Smooth muscle cell (in vitro differentiated cells): ENCODE measurements at regions not wholly inside any gene's neighbourhood (a gene's known extent, or its start where the extent isn't known, plus 50 kb on each side); places are given as distances from the start of the nearest gene placed in this dataset.

Source experiments
- DNase-seq: peaks from one replicate; lab custom pipeline; 2025; ENCODE audit not compliant: unreplicated experiment; lab: John Stamatoyannopoulos, UW
- H2AFZ ChIP-seq: fragments of 200-600 bp; sonication (generic); 2 replicates; pipeline ENCODE4 v1.6.0; 2016; ENCODE audit warnings: antibody characterized with exemption, low read depth, mild to moderate bottlenecking
- H3F3A ChIP-seq: fragments of 200-600 bp; sonication (generic); 2 replicates; pipeline ENCODE4 v1.6.0; 2017; ENCODE audit warnings: antibody characterized with exemption, low read depth
- H3K27ac ChIP-seq: fragments of 200-600 bp; sonication (generic); 2 replicates; pipeline ENCODE4 v1.5.1; 2016; ENCODE audit warnings: low read depth, mild to moderate bottlenecking
- H3K27me3 ChIP-seq: fragments of 200-600 bp; sonication (generic); 2 replicates; pipeline ENCODE4 v1.6.1; 2016; ENCODE audit warnings: low read depth, mild to moderate bottlenecking
- H3K36me3 ChIP-seq: fragments of 200-600 bp; sonication (generic); 2 replicates; pipeline ENCODE4 v1.5.1; 2016; ENCODE audit warnings: low read depth
- H3K4me1 ChIP-seq: fragments of 200-600 bp; sonication (generic); 2 replicates; pipeline ENCODE4 v1.5.1; 2016; ENCODE audit warnings: low read depth
- H3K4me2 ChIP-seq: fragments of 200-600 bp; sonication (generic); 2 replicates; pipeline ENCODE4 v1.6.0; 2016; ENCODE audit warnings: mild to moderate bottlenecking
- H3K4me3 ChIP-seq: fragments of 200-600 bp; sonication (generic); 2 replicates; pipeline ENCODE4 v1.5.1; 2016; ENCODE audit warnings: mild to moderate bottlenecking
- H3K79me2 ChIP-seq: fragments of 200-600 bp; sonication (generic); 2 replicates; pipeline ENCODE4 v1.6.0; 2016; ENCODE audit warnings: low read depth, mild to moderate bottlenecking
- H3K9ac ChIP-seq: fragments of 200-600 bp; sonication (generic); 2 replicates; pipeline ENCODE4 v1.6.0; 2016; ENCODE audit warnings: low read depth
- H3K9me3 ChIP-seq: fragments of 200-600 bp; sonication (generic); replicated peaks from 2 replicates; pipeline ENCODE4 v1.5.1; 2016; ENCODE audit warnings: low read depth
- H4K20me1 ChIP-seq: fragments of 200-600 bp; sonication (generic); 2 replicates; pipeline ENCODE4 v1.6.0; 2016; ENCODE audit warnings: low read depth
- WGBS: methylation state at CpG from one replicate; pipeline ENCODE4 v1.1.7; 2016; ENCODE audit warnings: low lambda C conversion rate; 5-methylcytosine and 5-hydroxymethylcytosine counted together
- TF ChIP-seq, protein P1 (sequence below): fragments of 200-600 bp; sonication (generic); IDR thresholded peaks from 2 replicates; pipeline ENCODE4 v1.5.1; 2017; ENCODE audit warnings: borderline replicate concordance, mild to moderate bottlenecking, antibody characterized with exemption; ENCODE audit not compliant: insufficient read depth, poor library complexity, severe bottlenecking

DNA sequence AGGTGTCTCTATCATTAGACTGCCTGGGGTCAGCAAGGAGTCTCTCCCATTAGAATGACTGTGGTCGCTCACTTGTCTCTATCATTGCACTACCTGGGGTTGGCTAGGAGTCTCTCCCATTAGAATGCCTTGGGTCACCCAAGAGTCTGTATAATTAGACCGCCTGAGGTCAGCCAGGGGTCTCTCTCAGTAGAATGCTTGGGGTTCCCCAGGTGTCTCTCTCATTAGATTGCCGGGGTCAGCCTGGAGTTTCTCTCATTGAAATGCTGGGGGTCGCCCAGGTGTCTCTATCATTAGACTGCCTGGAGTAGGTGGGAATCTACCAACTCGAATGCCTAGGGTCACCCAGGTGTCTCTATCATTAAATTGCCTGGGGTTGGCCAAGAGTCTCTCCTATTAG lies 2231.6 kb downstream of the TP53TG3F start:
- Histone ChIP-seq H3K4me2 (no peak overlapping the region), H3K79me2 (no peaks in the 10 kb centered on the region), H3K36me3 (no peaks in the 10 kb centered on the region), H2AFZ (no peak overlapping the region), H3K4me1 (no peaks in the 10 kb centered on the region), H4K20me1 (no peaks in the 10 kb centered on the region), H3K9me3 (no peaks in the 10 kb centered on the region), H3K27ac (no peak overlapping the region), H3F3A (no peaks in the 10 kb centered on the region), H3K27me3 (no peaks in the 10 kb centered on the region), H3K9ac (no peak overlapping the region), H3K4me3 (no peak overlapping the region)
- no peak for DNase-seq
- TF ChIP-seq, protein P1, sequence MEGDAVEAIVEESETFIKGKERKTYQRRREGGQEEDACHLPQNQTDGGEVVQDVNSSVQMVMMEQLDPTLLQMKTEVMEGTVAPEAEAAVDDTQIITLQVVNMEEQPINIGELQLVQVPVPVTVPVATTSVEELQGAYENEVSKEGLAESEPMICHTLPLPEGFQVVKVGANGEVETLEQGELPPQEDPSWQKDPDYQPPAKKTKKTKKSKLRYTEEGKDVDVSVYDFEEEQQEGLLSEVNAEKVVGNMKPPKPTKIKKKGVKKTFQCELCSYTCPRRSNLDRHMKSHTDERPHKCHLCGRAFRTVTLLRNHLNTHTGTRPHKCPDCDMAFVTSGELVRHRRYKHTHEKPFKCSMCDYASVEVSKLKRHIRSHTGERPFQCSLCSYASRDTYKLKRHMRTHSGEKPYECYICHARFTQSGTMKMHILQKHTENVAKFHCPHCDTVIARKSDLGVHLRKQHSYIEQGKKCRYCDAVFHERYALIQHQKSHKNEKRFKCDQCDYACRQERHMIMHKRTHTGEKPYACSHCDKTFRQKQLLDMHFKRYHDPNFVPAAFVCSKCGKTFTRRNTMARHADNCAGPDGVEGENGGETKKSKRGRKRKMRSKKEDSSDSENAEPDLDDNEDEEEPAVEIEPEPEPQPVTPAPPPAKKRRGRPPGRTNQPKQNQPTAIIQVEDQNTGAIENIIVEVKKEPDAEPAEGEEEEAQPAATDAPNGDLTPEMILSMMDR, result no peak
- WGBS, result 55% methylated on average over 5 of the region's 5 CpGs

DNA sequence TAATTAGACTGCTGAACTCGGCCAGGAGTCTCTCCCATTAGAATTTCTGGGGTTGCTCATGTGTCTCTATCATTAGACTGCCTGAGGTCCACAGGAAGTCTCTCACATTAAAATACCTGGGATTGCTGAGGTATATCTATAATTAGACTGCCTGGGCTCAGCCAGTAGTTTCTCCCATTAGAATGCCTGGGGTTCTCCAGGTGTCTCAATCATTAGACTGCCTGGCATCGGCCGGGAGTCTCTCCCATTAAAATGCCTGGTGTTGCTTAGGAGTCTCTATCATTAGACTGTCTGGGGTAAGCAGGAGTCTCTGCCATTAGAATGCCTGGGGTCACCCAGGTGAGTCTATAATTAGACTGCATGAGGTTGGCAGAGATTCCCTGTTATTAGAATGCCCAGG lies 2233.4 kb downstream of the TP53TG3F start:
- Histone ChIP-seq H3F3A (no peaks in the 10 kb centered on the region), H2AFZ (no peak overlapping the region)

DNA sequence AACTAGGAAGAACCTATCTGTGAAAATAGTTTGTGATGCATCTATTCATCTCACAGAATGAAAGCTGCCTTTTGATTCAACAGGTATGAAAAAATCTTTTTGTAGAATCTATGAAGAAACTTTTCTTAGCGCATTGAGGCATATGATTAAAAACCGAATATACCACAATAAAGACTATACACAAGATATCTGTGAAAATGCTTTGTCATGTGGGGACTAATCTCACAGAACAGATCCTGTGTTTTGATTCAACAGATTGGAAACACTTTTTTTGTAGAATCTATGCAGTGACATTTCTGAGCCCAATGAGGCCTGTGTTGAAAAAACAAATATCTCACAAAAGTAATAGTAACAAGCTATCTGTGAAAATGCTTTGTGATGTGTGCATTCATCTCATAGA lies 2247.5 kb downstream of the TP53TG3F start:
- H3K27me3 ChIP-seq, result no peaks in the 10 kb centered on the region
- H3K4me3 ChIP-seq, result no peak overlapping the region
- no peak overlapping the region for H2AFZ ChIP-seq
- no peaks in the 10 kb centered on the region for H3K4me1 ChIP-seq
- no peak overlapping the region for H3K9ac ChIP-seq
- H3F3A ChIP-seq, result no peaks in the 10 kb centered on the region
- no peak overlapping the region for H3K4me2 ChIP-seq
- H3K36me3 ChIP-seq, result no peaks in the 10 kb centered on the region
- no peak for DNase-seq
- no peaks in the 10 kb centered on the region for H4K20me1 ChIP-seq
- H3K27ac ChIP-seq, result no peak overlapping the region
- WGBS, result 64% methylated on average over 2 of the region's 2 CpGs
- TF ChIP-seq, protein P1, result no peak
- no peaks in the 10 kb centered on the region for H3K79me2 ChIP-seq
- H3K9me3 ChIP-seq, result peaks cover 34% of the 10 kb centered on the region

More for the DNA sequence above, 2233.4 kb downstream of the TP53TG3F start:
- H3K36me3 ChIP-seq, result no peaks in the 10 kb centered on the region
- H3K9ac ChIP-seq, result no peak overlapping the region
- peaks cover 6% of the 10 kb centered on the region for H3K9me3 ChIP-seq
- TF ChIP-seq, protein P1, result no peak
- H3K27ac ChIP-seq, result no peak overlapping the region
- no peaks in the 10 kb centered on the region for H3K4me1 ChIP-seq
- no peak overlapping the region for H3K4me2 ChIP-seq
- no peaks in the 10 kb centered on the region for H4K20me1 ChIP-seq
- no peak for DNase-seq
- WGBS, result 81% methylated on average over 3 of the region's 3 CpGs
- no peak overlapping the region for H3K4me3 ChIP-seq
- no peaks in the 10 kb centered on the region for H3K27me3 ChIP-seq
- no peaks in the 10 kb centered on the region for H3K79me2 ChIP-seq

DNA sequence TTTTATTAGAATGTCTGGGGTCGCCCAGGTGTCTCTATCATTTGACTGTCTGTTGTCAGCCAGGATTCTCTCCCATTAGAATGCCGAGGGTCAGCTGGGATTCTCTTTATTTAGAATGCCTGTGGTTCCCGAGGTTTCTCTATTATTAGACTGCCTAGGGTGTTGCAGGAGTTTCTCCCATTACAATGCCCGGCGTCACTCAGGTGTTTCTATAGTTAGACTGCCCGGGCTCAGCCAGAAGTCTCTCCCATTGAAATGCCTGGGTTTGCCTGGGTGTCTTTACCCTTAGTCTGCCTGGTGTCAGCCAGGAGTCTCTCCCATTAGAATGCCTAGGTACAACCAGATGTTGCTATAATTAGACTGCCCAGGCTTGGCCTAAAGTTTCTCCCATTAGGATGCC lies 2252.0 kb downstream of the TP53TG3F start:
- H3K36me3 ChIP-seq, result no peaks in the 10 kb centered on the region
- no peak overlapping the region for H3K4me2 ChIP-seq
- H3K4me1 ChIP-seq, result no peaks in the 10 kb centered on the region
- no peak overlapping the region for H3K27ac ChIP-seq
- no peaks in the 10 kb centered on the region for H3K27me3 ChIP-seq
- TF ChIP-seq, protein P1, result no peak
- H4K20me1 ChIP-seq, result no peaks in the 10 kb centered on the region
- no peak overlapping the region for H3K9ac ChIP-seq
- DNase-seq, result no peak
- peaks cover 30% of the 10 kb centered on the region for H3K9me3 ChIP-seq
- no peaks in the 10 kb centered on the region for H3F3A ChIP-seq
- 67% methylated on average over 6 of the region's 6 CpGs for WGBS
- H3K79me2 ChIP-seq, result no peaks in the 10 kb centered on the region
- no peak overlapping the region for H2AFZ ChIP-seq
- no peak overlapping the region for H3K4me3 ChIP-seq
